Activated CD4-positive, alpha-beta T cell treated with anti-CD3 and anti-CD28 coated beads for 4 hours (primary cell): ENCODE measurements at regions not wholly inside any gene's neighbourhood (a gene's known extent, or its start where the extent isn't known, plus 50 kb on each side); places are given as distances from the start of the nearest gene placed in this dataset.
A peak's percentile ranks its signal among the peaks of the same experiment; 100 is the strongest.

Source experiments
- DNase-seq, 2 donors: peaks; one replicate each; pipeline ENCODE4 v3.0.0-alpha.2; 2020

DNA sequence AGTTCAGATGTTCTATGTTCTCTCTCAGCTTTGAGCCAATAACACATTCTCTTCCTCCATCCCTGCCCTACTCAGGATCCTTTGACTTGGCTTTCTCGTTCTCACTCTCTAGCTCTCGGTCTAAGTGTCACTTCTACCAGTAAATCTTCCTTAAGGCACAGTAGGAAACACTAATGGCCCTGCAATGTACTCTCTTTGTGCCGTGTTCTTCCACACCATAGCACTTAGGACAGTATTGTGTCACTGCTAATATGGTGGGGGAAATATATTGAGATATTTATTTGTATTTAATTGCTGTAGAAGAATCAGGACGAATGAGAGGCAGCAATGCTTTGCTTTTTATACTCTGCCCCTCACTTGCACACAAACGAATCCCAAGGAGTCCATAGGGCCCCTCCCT lies 493.1 kb downstream of the SHISA9 start:
- no peak for DNase-seq

DNA sequence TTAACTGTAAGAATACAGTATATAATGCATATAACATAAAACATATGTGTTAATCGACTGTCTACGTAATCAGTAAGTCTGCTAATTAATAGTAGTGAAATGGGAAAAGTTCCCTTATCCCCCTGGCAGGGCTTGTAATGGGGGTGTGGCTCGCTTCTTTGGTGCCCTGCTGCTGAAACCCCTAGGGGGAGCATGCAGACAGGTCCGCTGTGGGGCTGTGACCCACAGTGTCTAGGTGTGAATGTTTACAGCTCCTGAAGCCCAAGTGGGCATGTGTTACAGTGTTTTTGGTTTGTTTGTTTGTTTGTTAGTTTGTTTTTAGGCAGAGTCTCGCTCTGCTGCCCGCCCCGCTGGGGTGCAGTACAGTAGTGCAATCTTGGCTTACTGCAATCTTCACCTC lies 495.7 kb downstream of the SHISA9 start:
- no peak for DNase-seq

DNA sequence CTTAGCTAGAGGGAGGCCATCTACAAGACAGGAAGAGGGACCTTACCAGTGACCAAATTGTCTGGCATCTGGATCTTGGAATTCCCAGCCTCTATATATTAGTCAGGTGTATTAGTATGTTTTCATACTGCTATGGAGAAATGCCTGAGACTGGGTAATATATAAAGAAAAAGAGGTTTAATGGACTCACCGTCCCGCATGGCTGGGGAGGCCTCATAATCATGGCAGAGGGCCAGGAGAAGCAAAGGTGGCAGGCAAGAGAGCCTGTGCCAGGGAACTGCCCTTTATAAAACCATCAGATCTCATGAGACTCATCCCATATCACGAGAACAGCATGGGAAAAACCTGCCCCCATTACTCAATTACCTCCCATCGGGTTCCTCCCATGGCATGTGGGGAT lies 500.2 kb downstream of the SHISA9 start:
- no peak for DNase-seq

DNA sequence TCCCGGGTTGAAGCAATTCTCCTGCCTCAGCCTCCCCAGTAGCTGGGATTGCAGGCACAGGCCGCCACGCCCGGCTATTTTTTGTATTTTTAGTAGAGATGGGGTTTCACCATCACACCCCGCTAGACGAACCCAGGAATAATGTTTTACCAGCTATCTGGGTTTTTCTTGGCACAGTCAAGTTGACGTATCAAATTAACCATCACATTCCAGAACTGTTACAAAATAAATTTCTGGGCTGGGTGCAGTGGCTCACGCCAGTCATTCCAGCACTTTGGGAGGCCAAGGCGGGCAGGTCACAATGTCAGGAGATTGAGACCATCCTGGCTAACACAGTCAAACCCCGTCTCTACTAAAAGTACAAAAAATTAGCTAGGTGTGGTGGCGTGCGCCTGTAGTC lies 501.2 kb downstream of the SHISA9 start:
- DNase-seq = no peak

DNA sequence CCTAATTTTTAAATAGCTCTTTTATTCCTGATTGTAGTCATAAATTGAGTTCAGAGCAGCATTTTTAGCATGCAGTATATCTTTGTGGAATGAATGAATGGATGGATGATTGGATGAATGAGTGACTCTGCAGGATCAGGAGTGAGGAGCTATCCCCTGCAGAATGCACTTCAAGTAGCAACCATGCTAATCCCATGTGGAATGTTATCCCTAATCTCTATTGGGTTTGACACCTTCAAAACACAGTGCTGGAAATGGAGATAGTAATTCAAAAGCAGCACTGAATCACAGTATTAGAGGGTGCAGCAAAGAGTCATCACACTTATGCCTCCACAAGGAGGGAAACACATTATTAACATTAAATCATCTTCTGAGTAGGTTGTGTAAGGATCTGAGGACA lies 501.9 kb downstream of the SHISA9 start:
- DNase-seq = no peak

DNA sequence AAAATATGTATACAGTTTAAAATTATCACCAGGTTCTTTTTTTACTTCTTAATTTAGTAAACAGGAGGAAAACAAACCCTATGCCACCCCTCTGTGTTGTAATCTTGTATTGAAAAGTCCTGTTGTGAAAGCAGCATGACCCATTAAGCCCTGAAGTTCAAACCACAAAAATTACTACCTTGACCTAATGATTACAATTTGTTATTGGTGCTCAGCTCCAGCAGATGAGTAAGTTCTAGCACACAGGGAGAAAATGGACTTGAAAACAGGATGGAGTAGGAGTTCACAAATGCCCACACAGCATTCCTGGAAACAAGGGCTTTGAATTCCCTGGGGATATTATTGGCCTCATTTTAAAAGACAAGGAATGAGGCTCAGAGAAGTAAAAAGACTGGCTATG lies 505.8 kb upstream of the ERCC4 start:
- no peak for DNase-seq

DNA sequence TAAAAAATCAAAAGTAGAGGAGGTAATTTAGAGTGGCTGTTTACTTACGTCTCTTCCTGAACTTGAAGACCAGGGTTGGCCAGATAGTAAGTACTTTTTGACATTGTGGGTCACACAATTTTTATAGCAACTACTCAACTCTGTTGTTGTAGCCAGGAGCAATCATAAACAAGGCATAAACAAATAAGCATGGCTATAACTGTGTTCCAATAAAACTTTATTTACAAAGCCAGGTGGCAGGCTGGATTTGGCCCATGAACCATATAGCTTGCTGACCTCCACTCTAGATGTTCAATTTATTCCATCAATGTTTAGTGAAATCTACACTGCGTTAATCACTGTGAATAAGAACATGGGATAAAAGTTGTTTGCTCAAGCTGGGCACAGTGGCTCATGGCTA lies 500.4 kb upstream of the ERCC4 start:
- no peak for DNase-seq

DNA sequence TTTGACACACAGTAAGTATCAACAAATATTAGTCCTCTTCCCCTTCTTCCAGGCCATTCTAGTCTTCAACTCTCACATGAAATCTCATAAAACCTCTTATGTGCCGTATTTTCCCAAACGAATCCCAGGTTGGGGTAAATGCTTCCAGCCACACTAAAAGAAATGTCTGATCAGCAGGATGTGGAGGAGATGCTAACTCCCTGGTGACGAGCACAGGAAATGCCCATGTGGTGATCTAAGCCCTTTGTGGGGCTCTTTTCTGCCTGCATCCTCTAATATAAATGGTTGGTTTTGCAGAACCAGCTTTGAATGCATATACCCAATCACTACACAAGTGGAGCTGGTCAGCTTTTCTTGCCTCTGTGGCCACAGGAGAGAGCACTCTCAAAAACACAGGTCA lies 498.2 kb upstream of the ERCC4 start:
- no peak for DNase-seq

DNA sequence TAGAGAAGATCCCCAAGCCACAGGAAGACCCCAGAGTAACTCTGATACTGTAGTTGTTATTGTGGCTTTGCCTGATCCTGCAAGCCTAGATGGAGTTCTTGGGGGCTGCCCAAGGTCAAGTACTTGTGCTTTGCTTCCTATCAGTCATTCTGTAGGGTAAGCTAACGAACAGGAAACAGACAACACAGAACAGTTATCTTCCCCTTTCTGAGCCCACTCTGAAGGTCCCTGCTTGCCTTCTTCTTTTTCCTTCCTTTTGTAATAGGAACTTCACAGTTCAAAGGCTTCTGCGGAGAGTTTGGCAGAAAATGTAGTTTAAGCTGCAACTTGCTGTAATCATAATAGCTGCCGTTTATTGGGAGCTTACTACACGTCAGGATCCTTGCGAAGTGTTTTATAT lies 494.1 kb upstream of the ERCC4 start:
- no peak for DNase-seq

DNA sequence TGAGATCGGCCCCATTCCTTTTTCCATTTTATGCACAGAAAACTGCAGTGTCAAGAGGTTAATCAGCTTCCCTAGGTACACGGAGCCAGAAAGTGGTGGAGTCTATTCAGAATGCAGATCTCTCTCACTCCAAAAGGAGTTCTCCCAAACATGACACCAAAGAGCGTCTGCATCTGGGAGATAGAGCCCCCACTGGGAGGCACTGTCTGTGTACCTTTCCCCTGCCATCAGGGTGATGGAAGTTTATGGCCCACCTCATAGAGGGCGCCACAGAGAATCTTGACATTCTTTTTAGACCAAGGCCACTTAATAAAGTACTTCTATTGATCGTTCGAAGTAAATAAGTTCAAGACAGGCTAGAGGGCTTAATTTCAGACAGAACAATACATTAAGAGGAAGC lies 493.7 kb upstream of the ERCC4 start:
- no peak for DNase-seq

DNA sequence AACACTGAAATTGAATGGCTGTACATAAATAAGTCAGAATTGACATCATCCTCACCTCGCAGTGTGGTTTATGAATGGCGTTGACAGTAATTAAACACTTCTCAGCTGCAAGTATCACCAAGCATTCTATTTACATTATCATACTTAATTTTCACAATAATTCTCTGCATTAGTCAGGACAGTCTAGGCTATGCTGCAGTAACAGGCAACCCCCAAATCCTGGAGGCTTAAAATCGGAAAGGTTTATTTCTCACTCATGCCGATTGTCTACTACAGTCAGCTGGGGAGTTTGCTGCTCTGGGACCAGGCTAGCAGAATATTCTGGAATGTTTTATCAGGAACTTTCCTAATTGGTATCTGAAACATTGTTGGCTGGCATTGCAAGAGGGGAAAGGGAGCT lies 493.2 kb upstream of the ERCC4 start:
- DNase-seq = no peak

DNA sequence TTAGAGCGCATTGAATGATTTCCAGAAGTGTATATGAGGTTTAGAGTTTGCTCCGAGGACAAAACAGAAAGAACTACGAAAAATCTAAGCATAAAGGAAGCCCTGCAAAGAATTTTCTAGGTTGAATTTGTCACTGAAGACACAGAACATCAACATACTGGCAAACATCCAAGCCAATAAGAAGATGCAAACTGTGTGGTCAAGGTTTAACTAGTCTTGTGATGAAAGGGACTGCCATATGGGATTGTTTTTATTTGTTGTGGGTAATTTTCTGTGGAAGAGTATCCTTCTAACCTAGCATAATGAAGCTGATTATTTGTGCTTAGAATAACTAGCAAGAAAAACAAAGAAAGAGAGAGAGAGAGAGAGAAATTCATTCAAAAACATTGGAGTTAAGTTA lies 492.0 kb upstream of the ERCC4 start:
- no peak for DNase-seq

DNA sequence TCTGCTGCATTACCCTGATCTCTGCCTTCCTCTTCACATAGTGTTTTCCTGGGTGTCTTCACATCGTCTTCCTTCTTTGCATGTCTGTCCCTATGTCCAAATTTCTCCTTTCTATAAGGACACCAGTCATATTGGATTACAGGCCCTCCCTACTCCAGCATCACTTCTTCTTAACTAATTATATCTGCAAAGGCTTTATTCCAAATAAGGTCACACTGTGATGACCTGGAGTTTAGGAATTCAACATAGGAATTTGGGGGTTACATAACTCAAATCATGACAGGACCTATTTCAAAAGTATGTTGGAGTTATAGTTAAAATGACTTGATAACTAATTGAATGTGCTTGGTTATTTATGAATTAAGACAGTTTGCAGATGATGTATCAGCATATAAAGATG lies 490.5 kb upstream of the ERCC4 start:
- no peak for DNase-seq

DNA sequence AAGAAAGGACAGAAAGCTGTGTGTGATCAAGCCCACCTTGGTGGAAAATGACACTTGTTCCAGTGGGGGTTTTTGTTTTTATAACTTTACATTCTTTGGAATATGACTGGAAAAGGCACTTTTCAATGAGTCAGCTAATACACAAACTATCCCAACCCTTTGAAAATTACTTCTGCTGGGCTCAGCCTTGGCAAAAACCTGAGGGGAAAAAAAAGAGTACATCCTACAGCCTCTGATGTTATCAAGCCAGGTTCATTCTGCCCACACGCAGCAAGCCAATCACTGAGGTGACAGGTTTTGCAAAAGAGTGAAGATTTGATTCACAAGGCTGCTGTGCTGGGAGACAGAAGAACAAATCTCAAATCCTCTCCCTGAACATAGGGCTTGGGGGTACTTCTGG lies 484.5 kb upstream of the ERCC4 start:
- no peak for DNase-seq

DNA sequence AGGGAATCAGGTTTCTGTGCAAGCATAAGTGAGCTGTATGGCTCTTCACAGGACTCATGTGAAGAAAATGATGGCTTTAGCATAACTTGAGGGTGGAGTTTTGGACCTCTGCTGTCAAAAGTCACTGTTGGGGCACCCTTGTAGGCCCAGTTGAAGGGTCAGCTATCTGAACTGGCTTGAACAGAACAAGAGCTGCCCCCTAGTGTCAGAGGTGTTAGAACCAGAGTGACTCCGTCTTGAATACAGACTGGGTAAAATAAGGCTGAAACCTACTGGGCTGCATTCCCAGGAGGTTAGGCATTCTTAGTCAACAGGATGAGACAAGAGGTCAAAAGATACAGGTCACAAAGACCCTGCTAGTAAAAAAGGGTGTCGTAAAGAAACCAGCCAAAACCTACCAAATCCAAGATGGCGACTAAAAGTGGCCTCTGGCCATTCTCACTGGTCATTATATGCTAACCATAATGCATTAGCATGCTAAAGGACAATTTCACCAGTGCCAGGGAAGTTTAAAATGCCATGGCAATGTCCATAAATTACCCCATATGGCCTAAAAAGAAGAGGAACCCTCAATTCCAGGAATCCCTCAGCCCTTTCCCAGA lies 484.0 kb upstream of the ERCC4 start:
- no peak for DNase-seq

DNA sequence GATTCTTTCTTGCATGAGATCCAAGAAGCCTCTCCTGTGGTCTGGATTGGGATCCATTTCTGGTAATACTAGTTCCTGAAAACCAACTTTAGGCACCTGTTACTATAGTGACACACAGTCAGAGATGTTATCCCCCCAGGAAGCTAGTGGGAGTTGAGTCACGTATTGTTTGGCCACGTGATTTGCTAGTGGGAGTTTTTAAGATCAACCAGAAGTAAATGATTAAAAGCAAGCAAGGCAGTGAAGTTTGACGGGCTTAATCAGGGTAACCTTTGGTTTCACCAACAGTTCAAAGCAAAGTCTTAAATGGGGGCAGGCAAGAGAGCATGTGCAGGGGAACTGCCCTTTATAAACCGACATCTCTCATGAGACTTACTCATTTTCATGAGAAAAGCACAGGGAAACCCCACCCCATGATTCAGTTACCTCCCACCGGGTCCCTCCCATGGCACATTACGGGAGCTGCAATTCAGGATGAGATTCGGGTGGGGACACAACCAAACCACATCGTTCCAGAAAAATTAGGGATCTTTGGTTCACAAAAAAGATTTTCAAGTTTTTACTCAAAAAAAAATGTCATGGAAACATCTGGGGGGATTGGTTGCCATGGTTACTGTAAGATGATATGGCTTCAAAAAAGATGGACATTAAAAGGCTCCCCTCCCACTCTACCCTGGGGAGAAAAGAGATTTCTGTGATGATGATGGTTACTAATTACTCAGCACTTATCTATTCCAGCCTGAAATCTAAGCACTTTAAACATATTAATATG lies 483.1 kb upstream of the ERCC4 start:
- DNase-seq = no peak

DNA sequence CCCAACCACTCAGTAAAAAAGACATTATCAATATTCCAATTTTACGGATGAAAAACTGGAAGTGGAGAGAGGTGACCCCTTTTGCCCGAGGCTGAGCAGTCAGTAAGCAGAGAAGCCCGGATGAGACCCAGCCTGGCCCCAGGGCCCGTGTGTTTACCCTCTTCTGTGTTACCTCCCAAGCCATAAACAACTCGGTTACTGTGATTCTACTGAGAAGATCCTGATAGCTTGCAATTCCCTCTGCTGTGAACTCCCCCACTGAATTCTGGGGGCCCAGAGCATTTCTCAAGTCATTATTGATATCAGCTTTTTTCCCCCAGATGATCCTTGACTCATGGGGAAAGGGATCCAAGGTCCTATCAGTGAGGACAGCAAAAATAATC lies 482.6 kb upstream of the ERCC4 start:
- no peak for DNase-seq

DNA sequence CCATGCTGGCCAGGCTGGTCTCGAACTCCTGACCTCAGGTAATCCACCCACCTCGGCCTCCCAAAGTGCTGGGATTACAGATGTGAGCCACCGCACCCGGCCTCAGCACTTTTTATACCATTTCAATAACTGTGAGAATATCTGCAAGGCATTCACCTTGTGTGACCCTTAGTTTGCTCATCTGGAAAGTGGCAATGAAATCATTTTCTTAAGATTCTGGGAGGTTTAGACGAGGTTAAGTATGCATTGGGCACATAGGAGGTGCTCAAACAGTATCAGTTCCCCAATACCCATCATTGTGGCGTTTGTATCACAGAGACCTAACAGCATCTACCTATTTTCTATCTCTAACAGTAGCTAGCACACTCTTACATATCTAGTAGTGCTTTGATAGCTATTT lies 481.9 kb upstream of the ERCC4 start:
- DNase-seq = no peak

DNA sequence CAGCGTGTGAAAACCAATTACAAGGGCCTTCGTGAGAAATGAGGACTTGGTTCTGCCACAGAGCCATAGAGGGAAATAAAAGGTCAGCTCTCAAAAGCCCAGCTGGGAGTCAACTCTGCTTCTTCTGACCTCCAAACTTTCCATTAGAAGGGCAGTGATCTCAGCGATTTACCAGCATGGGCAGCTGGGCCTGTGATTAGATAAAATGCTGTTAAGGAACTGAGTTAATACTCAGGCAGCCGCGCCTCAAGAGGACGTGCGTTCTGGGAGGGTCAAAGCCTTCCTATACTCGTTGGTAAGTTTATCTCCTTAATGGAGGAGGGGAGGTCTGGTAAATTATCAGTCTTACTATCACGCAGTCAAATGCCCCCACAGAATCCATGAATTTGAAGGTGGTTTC lies 480.2 kb upstream of the ERCC4 start:
- DNase-seq = no peak

DNA sequence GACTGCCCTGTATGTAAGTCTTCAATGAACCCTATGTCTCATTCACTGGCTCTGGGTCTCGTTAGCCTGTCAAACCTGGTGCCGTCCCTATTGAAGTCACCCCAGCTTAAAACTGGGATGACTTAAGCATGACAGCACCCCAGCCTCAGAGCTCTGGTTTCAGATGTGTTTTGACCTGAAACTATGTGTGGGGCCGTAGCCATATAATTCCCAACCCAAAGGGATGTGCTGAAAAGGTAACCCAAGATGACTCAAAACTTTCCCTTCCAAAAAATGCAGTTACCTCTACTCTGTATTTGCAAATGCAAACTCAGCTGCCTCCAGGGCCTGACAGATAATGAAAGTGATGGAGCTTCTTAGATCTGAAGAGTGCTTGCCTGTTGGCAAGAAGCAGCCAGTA lies 478.3 kb upstream of the ERCC4 start:
- DNase-seq = no peak

DNA sequence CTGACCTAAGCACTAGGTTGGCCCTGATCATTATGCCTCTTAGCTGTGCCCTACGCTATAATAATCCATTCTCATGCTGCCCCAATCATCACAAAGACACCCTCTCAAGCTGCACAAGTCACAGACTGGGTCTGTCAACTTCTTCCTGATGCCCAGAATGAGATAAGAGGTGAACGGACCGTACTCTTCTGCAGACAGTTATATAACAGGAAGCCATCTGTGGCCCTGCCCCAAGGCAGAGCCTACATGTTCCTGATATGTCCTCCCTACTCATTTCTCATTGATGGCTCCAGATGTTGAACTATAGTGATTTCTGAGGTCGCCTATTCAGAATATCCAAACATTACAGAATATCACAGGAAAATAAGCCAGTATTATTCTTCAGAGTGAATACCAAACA lies 471.6 kb upstream of the ERCC4 start:
- no peak for DNase-seq

DNA sequence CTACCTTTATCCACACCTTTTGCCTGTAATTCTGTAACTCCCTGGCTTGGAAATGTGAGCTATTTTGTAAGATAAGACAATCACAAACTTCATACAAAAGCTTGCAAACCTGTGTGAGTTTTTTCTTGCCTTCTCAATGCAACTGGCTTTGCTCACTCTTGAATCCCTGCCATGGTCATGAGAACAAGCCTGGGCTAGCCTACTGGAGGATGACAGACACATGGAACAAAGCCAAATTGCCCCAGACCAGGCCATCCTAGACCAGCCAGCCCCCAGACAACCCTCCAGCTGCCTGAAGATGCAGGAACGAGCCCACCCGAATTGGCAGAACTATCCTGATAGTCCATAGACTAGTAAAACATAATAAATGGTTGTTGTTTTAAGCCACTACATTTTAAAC lies 466.6 kb upstream of the ERCC4 start:
- no peak for DNase-seq

DNA sequence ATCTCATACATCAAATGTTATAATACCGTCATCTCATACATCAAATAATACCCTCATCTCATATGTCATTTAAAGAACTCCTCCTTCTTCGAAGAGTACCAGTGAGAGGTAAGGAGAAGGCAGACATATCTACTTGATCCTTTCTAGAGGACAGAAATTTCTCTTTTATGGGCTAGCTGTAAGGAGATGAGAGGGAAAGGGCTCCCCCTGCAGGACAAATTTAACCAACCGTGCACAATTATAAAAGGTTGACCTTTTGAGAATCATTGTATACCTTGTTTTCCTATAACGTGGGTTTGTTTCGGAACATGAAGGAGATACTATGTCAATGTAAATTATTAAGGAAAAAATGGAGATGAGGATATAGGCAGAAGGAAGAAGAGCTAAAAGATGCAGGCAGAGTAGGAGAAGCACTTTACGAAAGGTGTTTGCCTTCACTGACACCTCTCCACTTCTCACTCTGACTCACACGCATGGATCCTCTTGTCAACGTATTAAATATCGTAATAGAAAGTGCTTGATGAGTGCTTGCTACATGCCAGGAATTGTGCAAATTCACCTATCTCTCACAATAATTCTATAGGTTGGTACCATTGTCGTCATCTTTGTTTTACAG lies 465.9 kb upstream of the ERCC4 start:
- DNase-seq = peak in 1 of 2 donors; percentile 1

DNA sequence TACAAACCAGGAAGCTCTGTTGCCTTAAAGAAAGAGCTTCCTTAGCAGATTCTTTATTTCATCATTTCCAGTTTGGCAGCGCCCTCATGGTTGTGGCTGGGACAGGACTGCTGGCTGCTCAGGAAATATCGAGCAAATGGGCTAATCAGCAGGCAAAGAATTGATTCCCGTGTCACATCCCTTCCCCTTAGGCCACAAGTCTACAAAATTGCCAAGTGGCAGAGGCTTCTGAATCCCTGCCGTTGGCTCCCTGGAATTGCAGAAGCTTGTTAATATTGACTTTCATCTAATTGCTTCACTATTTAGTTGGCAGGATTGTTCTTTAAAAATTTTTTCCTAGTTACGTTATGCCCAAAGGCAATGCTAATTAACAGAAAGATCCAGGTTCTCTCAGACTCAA lies 456.3 kb upstream of the ERCC4 start:
- no peak for DNase-seq

DNA sequence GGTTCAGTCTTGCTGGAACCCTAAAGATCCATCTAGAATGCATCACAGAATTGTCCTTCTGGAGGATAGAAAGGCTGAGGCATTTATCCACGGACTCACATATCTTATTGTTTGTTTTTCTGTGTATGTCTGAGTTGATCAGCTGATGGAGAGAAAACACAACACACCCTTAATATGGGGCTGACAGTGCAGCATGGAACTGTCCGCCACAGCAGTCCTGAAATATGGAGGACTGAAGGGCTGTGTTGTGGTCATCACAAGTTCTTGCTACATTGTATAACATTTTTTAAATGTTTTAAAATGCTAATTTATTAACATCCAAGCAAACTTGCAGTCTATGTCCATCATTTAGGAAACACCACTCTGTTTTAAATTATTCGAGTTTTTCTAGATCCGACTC lies 448.9 kb upstream of the ERCC4 start:
- DNase-seq = no peak
